Tibial artery (tissue), 4 donors: ENCODE measurements at regions not wholly inside any gene's neighbourhood (a gene's known extent, or its start where the extent isn't known, plus 50 kb on each side); places are given as distances from the start of the nearest gene placed in this dataset.

ENCODE experiments used
- DNase-seq, 2 donors: peaks; one replicate each; pipeline ENCODE4 v3.0.0-alpha.2; 2019
- H3K27ac ChIP-seq, 2 donors: fragments of 200-600 bp; sonication (generic) in 1 of 2; 1 replicate in 1 of 2; 2 replicates in 1 of 2; pipeline ENCODE4 v1.5.1; 2018 to 2019; ENCODE audit warnings: mild to moderate bottlenecking in 1 of 2
- H3K27me3 ChIP-seq, 2 donors: fragments of 200-600 bp; sonication (generic) in 1 of 2; one replicate each; pipeline versions ENCODE4 v1.5.1 to v1.6.0; 2016 to 2019
- H3K36me3 ChIP-seq, 3 donors: fragments of 200-600 bp; sonication (generic) in 2 of 3; one replicate each; pipeline ENCODE4 v1.5.1; 2016 to 2019; ENCODE audit warnings: mild to moderate bottlenecking in 2 of 3
- H3K4me1 ChIP-seq, 4 donors: fragments of 200-600 bp; sonication (generic) in 2 of 4; 1 replicate in 3 of 4; 2 replicates in 1 of 4; pipeline ENCODE4 v1.5.1; 2016 to 2019
- H3K4me3 ChIP-seq, 2 donors: fragments of 200-600 bp; sonication (generic) in 1 of 2; 1 replicate in 1 of 2; 2 replicates in 1 of 2; pipeline ENCODE4 v1.5.1; 2018 to 2019; ENCODE audit warnings: mild to moderate bottlenecking in 2 of 2
- H3K9me3 ChIP-seq, 3 donors: fragments of 200-600 bp; sonication (generic) in 1 of 3; one replicate each; pipeline ENCODE4 v1.5.1; 2016 to 2019
- intact Hi-C: fragments of 100-400 bp; cut with DNase I; formaldehyde crosslinking; loops from one replicate; pipeline ENCODE4 v1.15.0; 2023; ENCODE audit warnings: low total_unique reads
- TF ChIP-seq, protein P1 (sequence below), 2 experiments: fragments of 200-600 bp in 1 of 2; fragments of 450-650 bp in 1 of 2; IDR thresholded peaks; one replicate each; pipeline ENCODE4 v1.5.1; 2017 to 2019; ENCODE audit warnings: antibody characterized with exemption in 2 of 2, mild to moderate bottlenecking in 1 of 2, moderate library complexity in 1 of 2

GRCh38 chr4:25502115-25502514 lies 125.1 kb downstream of the ANAPC4 start:
- Histone ChIP-seq H3K27ac (no peak overlapping the region), H3K4me1 (no peaks in the 10 kb centered on the region), H3K27me3 (no peaks in the 10 kb centered on the region), H3K36me3 (no peaks in the 10 kb centered on the region), H3K4me3 (no peak overlapping the region), H3K9me3 (no peaks in the 10 kb centered on the region)
- intact Hi-C loops, result no loop called here
- TF ChIP-seq, protein P1, sequence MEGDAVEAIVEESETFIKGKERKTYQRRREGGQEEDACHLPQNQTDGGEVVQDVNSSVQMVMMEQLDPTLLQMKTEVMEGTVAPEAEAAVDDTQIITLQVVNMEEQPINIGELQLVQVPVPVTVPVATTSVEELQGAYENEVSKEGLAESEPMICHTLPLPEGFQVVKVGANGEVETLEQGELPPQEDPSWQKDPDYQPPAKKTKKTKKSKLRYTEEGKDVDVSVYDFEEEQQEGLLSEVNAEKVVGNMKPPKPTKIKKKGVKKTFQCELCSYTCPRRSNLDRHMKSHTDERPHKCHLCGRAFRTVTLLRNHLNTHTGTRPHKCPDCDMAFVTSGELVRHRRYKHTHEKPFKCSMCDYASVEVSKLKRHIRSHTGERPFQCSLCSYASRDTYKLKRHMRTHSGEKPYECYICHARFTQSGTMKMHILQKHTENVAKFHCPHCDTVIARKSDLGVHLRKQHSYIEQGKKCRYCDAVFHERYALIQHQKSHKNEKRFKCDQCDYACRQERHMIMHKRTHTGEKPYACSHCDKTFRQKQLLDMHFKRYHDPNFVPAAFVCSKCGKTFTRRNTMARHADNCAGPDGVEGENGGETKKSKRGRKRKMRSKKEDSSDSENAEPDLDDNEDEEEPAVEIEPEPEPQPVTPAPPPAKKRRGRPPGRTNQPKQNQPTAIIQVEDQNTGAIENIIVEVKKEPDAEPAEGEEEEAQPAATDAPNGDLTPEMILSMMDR (IDR thresholded peaks at IDR 0.05), result no peak
- DNase-seq, result no peak

GRCh38 chr4:25503779-25504178 lies 126.7 kb downstream of the ANAPC4 start:
- no peak for DNase-seq
- intact Hi-C loops, result no loop called here
- Histone ChIP-seq H3K4me3 (no peak overlapping the region), H3K36me3 (no peaks in the 10 kb centered on the region), H3K27ac (no peak overlapping the region), H3K27me3 (no peaks in the 10 kb centered on the region), H3K9me3 (no peaks in the 10 kb centered on the region), H3K4me1 (no peaks in the 10 kb centered on the region)
- TF ChIP-seq, protein P1 (IDR thresholded peaks at IDR 0.05), result no peak

- Histone ChIP-seq H3K4me1 (no peaks in the 10 kb centered on the region), H3K27me3 (no peaks in the 10 kb centered on the region), H3K36me3 (no peaks in the 10 kb centered on the region), H3K27ac (no peak overlapping the region), H3K9me3 (no peaks in the 10 kb centered on the region), H3K4me3 (no peak overlapping the region)
- DNase-seq, result no peak
- TF ChIP-seq, protein P1 (IDR thresholded peaks at IDR 0.05), result no peak
- intact Hi-C loops, result no loop called here
Observed at GRCh38 chr4:25504932-25505636, 128.0 kb downstream of the ANAPC4 start.

GRCh38 chr4:25505637-25505991 lies 128.6 kb downstream of the ANAPC4 start:
- Histone ChIP-seq H3K4me3 (no peak overlapping the region), H3K4me1 (no peaks in the 10 kb centered on the region), H3K36me3 (no peaks in the 10 kb centered on the region), H3K27ac (no peak overlapping the region), H3K27me3 (no peaks in the 10 kb centered on the region), H3K9me3 (no peaks in the 10 kb centered on the region)
- TF ChIP-seq, protein P1 (IDR thresholded peaks at IDR 0.05), result no peak
- no peak for DNase-seq
- intact Hi-C loops, result no loop called here

- no peak overlapping the region for H3K4me3 ChIP-seq
- no peaks in the 10 kb centered on the region for H3K27me3 ChIP-seq
- no peak for DNase-seq
- no peaks in the 10 kb centered on the region for H3K36me3 ChIP-seq
- H3K4me1 ChIP-seq, result no peaks in the 10 kb centered on the region
- no peak overlapping the region for H3K27ac ChIP-seq
- no peaks in the 10 kb centered on the region for H3K9me3 ChIP-seq
- TF ChIP-seq, protein P1 (IDR thresholded peaks at IDR 0.05), result no peak
- intact Hi-C loops, result no loop called here
Observed at GRCh38 chr4:25506032-25506571, 129.0 kb downstream of the ANAPC4 start.
